ENCODE measurements at regions not wholly inside any gene's neighbourhood (a gene's known extent, or its start where the extent isn't known, plus 50 kb on each side); places are given as distances from the start of the nearest gene placed in this dataset.

- no peak for TF ChIP-seq CTCF (IDR thresholded peaks at IDR 0.05)
- no peak for TF ChIP-seq ZFX (IDR thresholded peaks at IDR 0.05; ENCODE audit: borderline replicate concordance)
- H3K27ac ChIP-seq = no peak overlapping the region
These were observed 137.9 kb upstream of the SLC24A2 start for GRCh38 chr9:19926774-19927173.

GRCh38 chr9:19925674-19926503, 137.1 kb upstream of the SLC24A2 start:
- H3K27ac ChIP-seq = no peak overlapping the region
- TF ChIP-seq CTCF (IDR thresholded peaks at IDR 0.05) (peak; percentile 91), ZFX (IDR thresholded peaks at IDR 0.05; ENCODE audit: borderline replicate concordance) (no peak)

- TF ChIP-seq CTCF (IDR thresholded peaks at IDR 0.05) = no peak
- no peak for TF ChIP-seq ZFX (IDR thresholded peaks at IDR 0.05; ENCODE audit: borderline replicate concordance)
These were observed 135.2 kb upstream of the SLC24A2 start for GRCh38 chr9:19924080-19924479.

GRCh38 chr9:19922476-19923118, 133.8 kb upstream of the SLC24A2 start:
- TF ChIP-seq ZFX (IDR thresholded peaks at IDR 0.05; ENCODE audit: borderline replicate concordance) (no peak), CTCF (IDR thresholded peaks at IDR 0.05) (peak; percentile 62)
- H3K27ac ChIP-seq = no peak overlapping the region

More at GRCh38 chr9:19924080-19924479, 135.2 kb upstream of the SLC24A2 start:
- H3K27ac ChIP-seq = no peak overlapping the region

- no peak for TF ChIP-seq CTCF (IDR thresholded peaks at IDR 0.05)
- H3K27ac ChIP-seq = no peak overlapping the region
These were observed 131.6 kb upstream of the SLC24A2 start for GRCh38 chr9:19920401-19920800.

GRCh38 chr9:19918630-19919029, 129.8 kb upstream of the SLC24A2 start:
- H3K27ac ChIP-seq = no peak overlapping the region
- no peak for TF ChIP-seq CTCF (IDR thresholded peaks at IDR 0.05)

- TF ChIP-seq CTCF (IDR thresholded peaks at IDR 0.05) = no peak
- H3K27ac ChIP-seq = no peak overlapping the region
These were observed 125.2 kb upstream of the SLC24A2 start for GRCh38 chr9:19914044-19914443.

Data from 22Rv1 (cell line).